ENCODE measurements at regions not wholly inside any gene's neighbourhood (a gene's known extent, or its start where the extent isn't known, plus 50 kb on each side); places are given as distances from the start of the nearest gene placed in this dataset.

- Mint-ChIP-seq H3K9me3 (peaks cover 10% of the 10 kb centered on the region), H3K4me1 (no peaks in the 10 kb centered on the region), H3K4me3 (no peak overlapping the region), H3K27ac (no peak overlapping the region), H3K36me3 (no peaks in the 10 kb centered on the region), H3K27me3 (no peaks in the 10 kb centered on the region)
- CTCF ChIA-PET = no interaction called here
- DNase-seq = no peak
Measured at GRCh38 chr7:109235316-109235715, 665.6 kb downstream of the DNAJB9 start.

GRCh38 chr7:109246330-109247077 lies 676.8 kb downstream of the DNAJB9 start:
- DNase-seq = no peak
- CTCF ChIA-PET = interaction anchor here (0.8 kb wide), 1 partner anchor 20 kb away, joined by 3 read pairs; no protein-coding TSS in a partner anchor
- no peak overlapping the region for H3K4me3 Mint-ChIP-seq
- H3K27me3 Mint-ChIP-seq = no peaks in the 10 kb centered on the region
- H3K36me3 Mint-ChIP-seq = no peaks in the 10 kb centered on the region
- H3K4me1 Mint-ChIP-seq = no peaks in the 10 kb centered on the region
- no peak overlapping the region for H3K27ac Mint-ChIP-seq
- no peaks in the 10 kb centered on the region for H3K9me3 Mint-ChIP-seq

GRCh38 chr7:109256762-109257560 lies 687.3 kb downstream of the DNAJB9 start:
- Mint-ChIP-seq H3K27me3 (no peaks in the 10 kb centered on the region), H3K27ac (no peak overlapping the region), H3K36me3 (no peaks in the 10 kb centered on the region), H3K4me3 (no peak overlapping the region), H3K4me1 (no peaks in the 10 kb centered on the region), H3K9me3 (peaks cover 2% of the 10 kb centered on the region)
- DNase-seq = no peak
- CTCF ChIA-PET = no interaction called here

- Mint-ChIP-seq H3K4me3 (no peak overlapping the region), H3K27ac (no peak overlapping the region), H3K36me3 (no peaks in the 10 kb centered on the region), H3K27me3 (no peaks in the 10 kb centered on the region), H3K9me3 (peaks cover 2% of the 10 kb centered on the region), H3K4me1 (no peaks in the 10 kb centered on the region)
- CTCF ChIA-PET = interaction anchor here (0.8 kb wide), 1 partner anchor 1533 kb away, joined by 3 read pairs; no protein-coding TSS in a partner anchor
- DNase-seq = no peak
Measured at GRCh38 chr7:109259151-109259550, 689.5 kb downstream of the DNAJB9 start.

GRCh38 chr7:109261781-109262180 lies 692.1 kb downstream of the DNAJB9 start:
- DNase-seq = no peak
- no peak overlapping the region for H3K4me3 Mint-ChIP-seq
- CTCF ChIA-PET = no interaction called here
- peaks cover 2% of the 10 kb centered on the region for H3K9me3 Mint-ChIP-seq
- no peaks in the 10 kb centered on the region for H3K36me3 Mint-ChIP-seq
- no peaks in the 10 kb centered on the region for H3K27me3 Mint-ChIP-seq
- no peak overlapping the region for H3K27ac Mint-ChIP-seq
- no peaks in the 10 kb centered on the region for H3K4me1 Mint-ChIP-seq

GRCh38 chr7:109266610-109267009 lies 696.9 kb downstream of the DNAJB9 start:
- Mint-ChIP-seq H3K4me1 (no peaks in the 10 kb centered on the region), H3K36me3 (no peaks in the 10 kb centered on the region), H3K27ac (no peak overlapping the region), H3K9me3 (peaks cover 5% of the 10 kb centered on the region), H3K4me3 (no peak overlapping the region), H3K27me3 (no peaks in the 10 kb centered on the region)
- DNase-seq = no peak
- CTCF ChIA-PET = no interaction called here

- H3K4me3 Mint-ChIP-seq = no peak overlapping the region
- H3K4me1 Mint-ChIP-seq = no peaks in the 10 kb centered on the region
- no peak overlapping the region for H3K27ac Mint-ChIP-seq
- DNase-seq = no peak
- H3K36me3 Mint-ChIP-seq = no peaks in the 10 kb centered on the region
- no peaks in the 10 kb centered on the region for H3K27me3 Mint-ChIP-seq
- H3K9me3 Mint-ChIP-seq = no peaks in the 10 kb centered on the region
- CTCF ChIA-PET = no interaction called here
Measured at GRCh38 chr7:109276348-109276747, 706.7 kb downstream of the DNAJB9 start.

- CTCF ChIA-PET = no interaction called here
- Mint-ChIP-seq H3K36me3 (no peaks in the 10 kb centered on the region), H3K4me3 (no peak overlapping the region), H3K4me1 (no peaks in the 10 kb centered on the region), H3K27me3 (no peaks in the 10 kb centered on the region), H3K9me3 (peaks cover 4% of the 10 kb centered on the region), H3K27ac (no peak overlapping the region)
- no peak for DNase-seq
Measured at GRCh38 chr7:109282726-109283125, 713.1 kb downstream of the DNAJB9 start.

- no peaks in the 10 kb centered on the region for H3K27me3 Mint-ChIP-seq
- H3K4me3 Mint-ChIP-seq = no peak overlapping the region
- H3K4me1 Mint-ChIP-seq = no peaks in the 10 kb centered on the region
- peaks cover 4% of the 10 kb centered on the region for H3K9me3 Mint-ChIP-seq
- DNase-seq = no peak
- no peak overlapping the region for H3K27ac Mint-ChIP-seq
- CTCF ChIA-PET = no interaction called here
- H3K36me3 Mint-ChIP-seq = no peaks in the 10 kb centered on the region
Measured at GRCh38 chr7:109284943-109285342, 715.3 kb downstream of the DNAJB9 start.

GRCh38 chr7:109295158-109295557 lies 725.5 kb downstream of the DNAJB9 start:
- H3K27me3 Mint-ChIP-seq = no peaks in the 10 kb centered on the region
- no peaks in the 10 kb centered on the region for H3K36me3 Mint-ChIP-seq
- no peak overlapping the region for H3K27ac Mint-ChIP-seq
- H3K9me3 Mint-ChIP-seq = peaks cover 4% of the 10 kb centered on the region
- CTCF ChIA-PET = no interaction called here
- no peak overlapping the region for H3K4me3 Mint-ChIP-seq
- H3K4me1 Mint-ChIP-seq = no peaks in the 10 kb centered on the region
- no peak for DNase-seq

GRCh38 chr7:109308816-109309215 lies 739.1 kb downstream of the DNAJB9 start:
- Mint-ChIP-seq H3K4me3 (no peak overlapping the region), H3K27ac (no peak overlapping the region), H3K4me1 (no peaks in the 10 kb centered on the region), H3K27me3 (no peaks in the 10 kb centered on the region), H3K36me3 (no peaks in the 10 kb centered on the region), H3K9me3 (peaks cover 4% of the 10 kb centered on the region)
- CTCF ChIA-PET = interaction anchor here (0.6 kb wide), 1 partner anchor 70 kb away, joined by 4 read pairs; no protein-coding TSS in a partner anchor
- DNase-seq = no peak

- H3K27ac Mint-ChIP-seq = no peak overlapping the region
- no peaks in the 10 kb centered on the region for H3K4me1 Mint-ChIP-seq
- H3K36me3 Mint-ChIP-seq = no peaks in the 10 kb centered on the region
- peaks cover 4% of the 10 kb centered on the region for H3K9me3 Mint-ChIP-seq
- H3K27me3 Mint-ChIP-seq = no peaks in the 10 kb centered on the region
- no peak overlapping the region for H3K4me3 Mint-ChIP-seq
- CTCF ChIA-PET = no interaction called here
- no peak for DNase-seq
Measured at GRCh38 chr7:109309790-109310189, 740.1 kb downstream of the DNAJB9 start.

GRCh38 chr7:109318136-109318535 lies 748.5 kb downstream of the DNAJB9 start:
- Mint-ChIP-seq H3K36me3 (no peaks in the 10 kb centered on the region), H3K9me3 (peaks cover 3% of the 10 kb centered on the region), H3K4me1 (no peaks in the 10 kb centered on the region), H3K27me3 (no peaks in the 10 kb centered on the region), H3K27ac (no peak overlapping the region), H3K4me3 (no peak overlapping the region)
- CTCF ChIA-PET = no interaction called here
- no peak for DNase-seq

GRCh38 chr7:109322833-109323232 lies 753.2 kb downstream of the DNAJB9 start:
- Mint-ChIP-seq H3K9me3 (no peaks in the 10 kb centered on the region), H3K4me1 (no peaks in the 10 kb centered on the region), H3K27ac (no peak overlapping the region), H3K36me3 (no peaks in the 10 kb centered on the region), H3K4me3 (no peak overlapping the region), H3K27me3 (no peaks in the 10 kb centered on the region)
- DNase-seq = no peak
- CTCF ChIA-PET = interaction anchor here (0.6 kb wide), 1 partner anchor 121 kb away, joined by 3 read pairs; no protein-coding TSS in a partner anchor

GRCh38 chr7:109331423-109331822 lies 761.7 kb downstream of the DNAJB9 start:
- no peak overlapping the region for H3K27ac Mint-ChIP-seq
- no peaks in the 10 kb centered on the region for H3K9me3 Mint-ChIP-seq
- no peaks in the 10 kb centered on the region for H3K4me1 Mint-ChIP-seq
- no peaks in the 10 kb centered on the region for H3K27me3 Mint-ChIP-seq
- no peaks in the 10 kb centered on the region for H3K36me3 Mint-ChIP-seq
- no peak for DNase-seq
- H3K4me3 Mint-ChIP-seq = no peak overlapping the region
- CTCF ChIA-PET = no interaction called here

Measured in activated naive CD4-positive, alpha-beta T cell treated with anti-CD3 and anti-CD28 coated beads, Interleukin-2, amount 10 ng/mL, durations not matched to agents 7 days and 5 days (primary cell).